Stimulated activated CD4-positive, alpha-beta T cell treated with anti-CD3 and anti-CD28 coated beads, Interleukin-15, amount 100 ng/mL, for 24 hours (primary cell): ENCODE measurements at regions not wholly inside any gene's neighbourhood (a gene's known extent, or its start where the extent isn't known, plus 50 kb on each side); places are given as distances from the start of the nearest gene placed in this dataset.
"Not testable (repeated sequence)": the region's sequence is repeated elsewhere in the genome, so short reads cannot be mapped to it uniquely, and the experiment has no call there.

ENCODE experiments used
- DNase-seq: peaks from one replicate; pipeline ENCODE4 v3.0.0-alpha.2; 2020

- no peak for DNase-seq
Observed at GRCh38 chrX:37904833-37905232, 57.5 kb upstream of the DYNLT3 start.

- DNase-seq = peak; percentile 7
Observed at GRCh38 chrX:37905436-37906147, 58.2 kb upstream of the DYNLT3 start.

GRCh38 chrX:37906357-37906756 is 59.0 kb upstream of the DYNLT3 start:
- no peak for DNase-seq

- DNase-seq = no peak
Observed at GRCh38 chrX:37910186-37910585, 62.8 kb upstream of the DYNLT3 start.

GRCh38 chrX:37912304-37912703 is 64.9 kb upstream of the DYNLT3 start:
- DNase-seq = no peak

GRCh38 chrX:37912777-37913176 is 65.4 kb upstream of the DYNLT3 start:
- no peak for DNase-seq

GRCh38 chrX:37918168-37918567 is 70.8 kb upstream of the DYNLT3 start:
- no peak for DNase-seq

GRCh38 chrX:37918703-37919102 is 71.3 kb upstream of the DYNLT3 start:
- no peak for DNase-seq

GRCh38 chrX:37921758-37922157 is 74.4 kb upstream of the DYNLT3 start:
- no peak for DNase-seq

GRCh38 chrX:37922928-37923327 is 75.6 kb upstream of the DYNLT3 start:
- DNase-seq = no peak

- not testable (repeated sequence) for DNase-seq
Observed at GRCh38 chrX:37925761-37926160, 78.4 kb upstream of the DYNLT3 start.

GRCh38 chrX:37926700-37927099 is 79.3 kb upstream of the DYNLT3 start:
- DNase-seq = no peak

GRCh38 chrX:37942170-37942569 is 64.2 kb upstream of the SYTL5 start:
- no peak for DNase-seq

- no peak for DNase-seq
Observed at GRCh38 chrX:37943554-37944344, 62.6 kb upstream of the SYTL5 start.

GRCh38 chrX:37946197-37946596 is 60.2 kb upstream of the SYTL5 start:
- DNase-seq = no peak

GRCh38 chrX:37955273-37955672 is 51.1 kb upstream of the SYTL5 start:
- DNase-seq = no peak

GRCh38 chrX:37956223-37956622 is 50.1 kb upstream of the SYTL5 start:
- no peak for DNase-seq
